ENCODE measurements at regions not wholly inside any gene's neighbourhood (a gene's known extent, or its start where the extent isn't known, plus 50 kb on each side); places are given as distances from the start of the nearest gene placed in this dataset.

GRCh38 chr11:109788948-109789490 is 304.2 kb upstream of the ZC3H12C start:
- no peaks in the 10 kb centered on the region for H3K27me3 ChIP-seq (ENCODE audit: insufficient read depth, low read length)

GRCh38 chr11:109789901-109790300 is 303.3 kb upstream of the ZC3H12C start:
- Histone ChIP-seq H3K9me3 (ENCODE audit: insufficient read depth, low read depth, low read length) (no peaks in the 10 kb centered on the region), H3K27me3 (ENCODE audit: insufficient read depth, low read length) (no peaks in the 10 kb centered on the region)

More at GRCh38 chr11:109788948-109789490, 304.2 kb upstream of the ZC3H12C start:
- Histone ChIP-seq H3K9ac (ENCODE audit: low read depth, low read length) (no peak overlapping the region), H3K4me1 (ENCODE audit: insufficient read depth, low read length) (no peaks in the 10 kb centered on the region; the same call in 1 of the 2 replicates), H3K4me3 (ENCODE audit: low read length) (no peak overlapping the region), H3K9me3 (ENCODE audit: insufficient read depth, low read depth, low read length) (no peaks in the 10 kb centered on the region), H3K27ac (ENCODE audit: low read length) (no peak overlapping the region), H3K36me3 (ENCODE audit: insufficient read depth, low read depth, low read length) (no peaks in the 10 kb centered on the region)

GRCh38 chr11:109791337-109791736 is 301.9 kb upstream of the ZC3H12C start:
- Histone ChIP-seq H3K4me1 (ENCODE audit: insufficient read depth, low read length) (no peaks in the 10 kb centered on the region), H3K9ac (ENCODE audit: low read depth, low read length) (no peak overlapping the region), H3K9me3 (ENCODE audit: insufficient read depth, low read depth, low read length) (no peaks in the 10 kb centered on the region), H3K36me3 (ENCODE audit: insufficient read depth, low read depth, low read length) (no peaks in the 10 kb centered on the region), H3K27me3 (ENCODE audit: insufficient read depth, low read length) (no peaks in the 10 kb centered on the region), H3K4me3 (ENCODE audit: low read length) (no peak overlapping the region), H3K27ac (ENCODE audit: low read length) (no peak overlapping the region)

More at GRCh38 chr11:109789901-109790300, 303.3 kb upstream of the ZC3H12C start:
- Histone ChIP-seq H3K4me1 (ENCODE audit: insufficient read depth, low read length) (no peaks in the 10 kb centered on the region), H3K9ac (ENCODE audit: low read depth, low read length) (no peak overlapping the region), H3K27ac (ENCODE audit: low read length) (no peak overlapping the region), H3K4me3 (ENCODE audit: low read length) (no peak overlapping the region), H3K36me3 (ENCODE audit: insufficient read depth, low read depth, low read length) (no peaks in the 10 kb centered on the region)

DNA sequence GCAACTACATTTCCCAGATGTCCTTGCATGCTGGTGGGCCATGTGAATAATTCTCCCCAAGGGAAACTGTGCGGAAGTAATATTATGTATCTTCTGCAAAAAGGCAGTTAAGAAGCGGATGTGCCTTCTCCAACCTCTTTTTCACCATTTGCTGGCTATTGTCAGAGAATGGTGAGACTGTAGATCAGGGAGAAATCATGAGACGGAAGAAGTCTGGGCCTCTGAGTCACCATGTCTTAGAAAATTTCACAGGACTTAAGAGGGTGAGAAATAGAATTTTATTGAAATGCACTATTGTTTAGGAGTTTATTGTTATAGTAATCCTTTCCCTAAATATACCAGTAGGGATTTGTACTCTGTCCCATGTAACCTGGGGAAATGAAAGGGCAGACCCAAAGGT is 298.7 kb upstream of the ZC3H12C start:
- Histone ChIP-seq H3K4me1 (ENCODE audit: insufficient read depth, low read length) (no peaks in the 10 kb centered on the region), H3K36me3 (ENCODE audit: insufficient read depth, low read depth, low read length) (no peaks in the 10 kb centered on the region), H3K27me3 (ENCODE audit: insufficient read depth, low read length) (no peaks in the 10 kb centered on the region), H3K9ac (ENCODE audit: low read depth, low read length) (no peak overlapping the region), H3K27ac (ENCODE audit: low read length) (no peak overlapping the region), H3K9me3 (ENCODE audit: insufficient read depth, low read depth, low read length) (no peaks in the 10 kb centered on the region), H3K4me3 (ENCODE audit: low read length) (no peak overlapping the region)

DNA sequence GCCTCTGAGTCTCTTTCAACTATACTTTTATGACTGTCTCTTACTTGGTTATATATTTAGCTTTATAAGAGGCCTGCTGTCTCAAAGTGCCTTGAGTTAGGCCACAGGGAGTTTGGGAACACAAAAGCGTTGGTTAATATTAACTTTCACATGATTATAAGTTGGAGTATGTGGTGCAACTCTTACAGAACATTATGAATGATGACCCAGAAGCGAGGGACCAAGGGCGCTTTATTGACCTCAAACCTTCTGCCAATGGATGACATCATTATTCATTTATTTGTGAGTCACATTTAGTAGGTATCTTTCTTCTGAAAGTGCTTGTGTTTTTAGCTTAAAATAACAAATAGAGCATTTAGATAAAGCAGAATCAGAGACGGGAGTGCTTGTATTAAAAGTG is 298.0 kb upstream of the ZC3H12C start:
- H3K4me1 ChIP-seq (ENCODE audit: insufficient read depth, low read length) = no peaks in the 10 kb centered on the region
- no peak overlapping the region for H3K27ac ChIP-seq (ENCODE audit: low read length)
- H3K27me3 ChIP-seq (ENCODE audit: insufficient read depth, low read length) = no peaks in the 10 kb centered on the region

DNA sequence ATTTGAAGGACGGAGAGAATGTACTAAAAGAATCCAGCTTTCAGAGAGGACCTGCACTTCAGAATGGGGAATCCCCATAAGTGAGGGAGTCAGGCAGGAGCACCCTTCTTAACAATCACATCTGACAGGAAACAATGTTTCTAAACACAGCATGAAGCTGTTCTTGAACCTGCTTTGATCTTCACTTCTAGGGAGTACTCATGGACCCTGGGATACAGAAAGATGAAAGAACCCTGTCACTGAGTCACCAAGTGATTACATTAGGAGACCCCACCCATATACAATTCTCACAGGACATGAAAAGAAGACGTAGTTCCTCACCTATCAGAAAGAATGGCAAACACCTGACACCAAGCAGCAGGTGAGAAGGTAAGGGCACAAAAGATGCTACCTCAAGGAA is 296.9 kb upstream of the ZC3H12C start:
- Histone ChIP-seq H3K4me3 (ENCODE audit: low read length) (no peak overlapping the region), H3K9ac (ENCODE audit: low read depth, low read length) (no peak overlapping the region), H3K4me1 (ENCODE audit: insufficient read depth, low read length) (no peaks in the 10 kb centered on the region), H3K27ac (ENCODE audit: low read length) (no peak overlapping the region), H3K27me3 (ENCODE audit: insufficient read depth, low read length) (no peaks in the 10 kb centered on the region), H3K36me3 (ENCODE audit: insufficient read depth, low read depth, low read length) (no peaks in the 10 kb centered on the region), H3K9me3 (ENCODE audit: insufficient read depth, low read depth, low read length) (no peaks in the 10 kb centered on the region; the same call in 1 of the 2 replicates)

More for the DNA sequence above, 298.0 kb upstream of the ZC3H12C start:
- H3K4me3 ChIP-seq (ENCODE audit: low read length) = no peak overlapping the region
- H3K36me3 ChIP-seq (ENCODE audit: insufficient read depth, low read depth, low read length) = no peaks in the 10 kb centered on the region
- H3K9me3 ChIP-seq (ENCODE audit: insufficient read depth, low read depth, low read length) = no peaks in the 10 kb centered on the region
- H3K9ac ChIP-seq (ENCODE audit: low read depth, low read length) = no peak overlapping the region

DNA sequence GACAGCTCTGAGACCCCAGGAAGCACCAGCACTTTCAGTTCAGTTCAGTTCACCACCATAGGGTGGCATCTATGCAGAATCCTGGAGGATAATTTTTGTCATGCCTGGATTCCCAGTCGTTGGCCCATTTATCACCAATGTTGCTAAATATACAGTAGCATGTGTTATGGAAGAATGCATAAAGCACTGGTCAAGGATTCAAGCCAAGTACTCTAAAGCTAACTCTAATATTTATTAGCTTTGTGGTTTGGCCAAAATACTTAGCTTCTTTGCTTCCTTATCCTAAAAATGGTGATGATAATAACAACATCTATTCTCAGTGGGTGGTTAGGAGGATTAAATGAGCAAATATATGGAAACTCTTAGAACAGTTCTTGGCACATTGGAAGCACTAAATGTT is 294.7 kb upstream of the ZC3H12C start:
- no peaks in the 10 kb centered on the region for H3K36me3 ChIP-seq (ENCODE audit: insufficient read depth, low read depth, low read length)

DNA sequence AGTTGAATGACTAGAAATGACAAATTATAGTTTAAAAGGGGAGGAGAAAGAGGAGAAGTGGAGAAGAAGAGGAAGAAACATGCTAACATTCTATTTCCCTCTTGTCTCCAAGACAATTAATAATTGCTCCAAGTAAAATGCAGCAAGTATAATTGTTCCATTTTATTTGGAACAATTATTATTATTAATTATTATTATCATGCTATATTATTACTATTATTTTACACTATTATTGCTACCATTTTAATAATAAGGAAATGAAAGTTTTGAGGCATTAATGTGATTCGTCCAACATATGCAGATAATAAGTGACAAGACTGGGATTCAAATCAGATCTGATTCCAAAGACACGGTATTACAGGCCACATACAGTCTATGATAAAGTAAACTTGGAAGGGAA is 293.6 kb upstream of the ZC3H12C start:
- H3K9me3 ChIP-seq (ENCODE audit: insufficient read depth, low read depth, low read length) = no peaks in the 10 kb centered on the region; the same call in 1 of the 2 replicates
- H3K36me3 ChIP-seq (ENCODE audit: insufficient read depth, low read depth, low read length) = no peaks in the 10 kb centered on the region
- no peak overlapping the region for H3K4me3 ChIP-seq (ENCODE audit: low read length)
- H3K27ac ChIP-seq (ENCODE audit: low read length) = no peak overlapping the region
- H3K27me3 ChIP-seq (ENCODE audit: insufficient read depth, low read length) = no peaks in the 10 kb centered on the region
- H3K9ac ChIP-seq (ENCODE audit: low read depth, low read length) = no peak overlapping the region
- H3K4me1 ChIP-seq (ENCODE audit: insufficient read depth, low read length) = no peaks in the 10 kb centered on the region

More for the DNA sequence above, 294.7 kb upstream of the ZC3H12C start:
- Histone ChIP-seq H3K9me3 (ENCODE audit: insufficient read depth, low read depth, low read length) (no peaks in the 10 kb centered on the region; the same call in 1 of the 2 replicates), H3K27me3 (ENCODE audit: insufficient read depth, low read length) (no peaks in the 10 kb centered on the region), H3K4me3 (ENCODE audit: low read length) (no peak overlapping the region), H3K9ac (ENCODE audit: low read depth, low read length) (no peak overlapping the region), H3K4me1 (ENCODE audit: insufficient read depth, low read length) (no peaks in the 10 kb centered on the region), H3K27ac (ENCODE audit: low read length) (no peak overlapping the region)

DNA sequence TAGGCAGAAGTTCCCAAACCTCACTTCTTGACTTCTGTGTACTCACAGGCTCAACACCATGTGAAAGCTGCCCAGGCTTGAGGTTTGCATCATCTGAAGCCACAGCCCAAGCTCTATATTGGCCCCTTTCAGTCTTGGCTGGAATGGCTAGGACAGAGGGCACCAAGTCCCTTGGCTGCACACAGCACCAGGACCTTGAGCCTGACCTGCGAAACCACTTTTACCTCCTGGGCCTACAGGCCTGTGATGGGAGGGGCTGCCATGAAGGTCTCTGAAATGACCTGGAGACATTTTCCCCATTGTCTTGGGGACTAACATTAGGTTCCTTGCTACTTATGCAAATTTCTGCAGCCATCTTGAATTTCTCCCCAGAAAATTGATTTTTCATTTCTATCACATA is 288.3 kb upstream of the ZC3H12C start:
- Histone ChIP-seq H3K27me3 (ENCODE audit: insufficient read depth, low read length) (no peaks in the 10 kb centered on the region), H3K27ac (ENCODE audit: low read length) (no peak overlapping the region), H3K36me3 (ENCODE audit: insufficient read depth, low read depth, low read length) (no peaks in the 10 kb centered on the region), H3K9ac (ENCODE audit: low read depth, low read length) (no peak overlapping the region), H3K9me3 (ENCODE audit: insufficient read depth, low read depth, low read length) (peaks cover 4% of the 10 kb centered on the region; the same call in 1 of the 2 replicates), H3K4me1 (ENCODE audit: insufficient read depth, low read length) (no peaks in the 10 kb centered on the region), H3K4me3 (ENCODE audit: low read length) (no peak overlapping the region)

GRCh38 chr11:109806205-109806604 is 287.0 kb upstream of the ZC3H12C start:
- no peaks in the 10 kb centered on the region for H3K4me1 ChIP-seq (ENCODE audit: insufficient read depth, low read length)
- H3K36me3 ChIP-seq (ENCODE audit: insufficient read depth, low read depth, low read length) = no peaks in the 10 kb centered on the region
- no peak overlapping the region for H3K4me3 ChIP-seq (ENCODE audit: low read length)
- no peak overlapping the region for H3K27ac ChIP-seq (ENCODE audit: low read length)
- no peaks in the 10 kb centered on the region for H3K27me3 ChIP-seq (ENCODE audit: insufficient read depth, low read length)
- H3K9ac ChIP-seq (ENCODE audit: low read depth, low read length) = no peak overlapping the region
- peaks cover 4% of the 10 kb centered on the region; the same call in 1 of the 2 replicates for H3K9me3 ChIP-seq (ENCODE audit: insufficient read depth, low read depth, low read length)

GRCh38 chr11:109808569-109808968 is 284.6 kb upstream of the ZC3H12C start:
- H3K9me3 ChIP-seq (ENCODE audit: insufficient read depth, low read depth, low read length) = peaks cover 4% of the 10 kb centered on the region; the same call in 1 of the 2 replicates
- H3K4me1 ChIP-seq (ENCODE audit: insufficient read depth, low read length) = no peaks in the 10 kb centered on the region
- H3K36me3 ChIP-seq (ENCODE audit: insufficient read depth, low read depth, low read length) = no peaks in the 10 kb centered on the region
- no peaks in the 10 kb centered on the region for H3K27me3 ChIP-seq (ENCODE audit: insufficient read depth, low read length)
- no peak overlapping the region for H3K27ac ChIP-seq (ENCODE audit: low read length)
- H3K9ac ChIP-seq (ENCODE audit: low read depth, low read length) = no peak overlapping the region
- no peak overlapping the region for H3K4me3 ChIP-seq (ENCODE audit: low read length)

GRCh38 chr11:109814824-109815223 is 278.4 kb upstream of the ZC3H12C start:
- Histone ChIP-seq H3K27me3 (ENCODE audit: insufficient read depth, low read length) (no peaks in the 10 kb centered on the region), H3K4me1 (ENCODE audit: insufficient read depth, low read length) (no peaks in the 10 kb centered on the region), H3K9me3 (ENCODE audit: insufficient read depth, low read depth, low read length) (no peaks in the 10 kb centered on the region), H3K9ac (ENCODE audit: low read depth, low read length) (no peak overlapping the region), H3K27ac (ENCODE audit: low read length) (no peak overlapping the region), H3K4me3 (ENCODE audit: low read length) (no peak overlapping the region), H3K36me3 (ENCODE audit: insufficient read depth, low read depth, low read length) (no peaks in the 10 kb centered on the region)

Measured in iPS-20b (cell line).